Upper lobe of left lung (tissue), 6 donors: ENCODE measurements at regions not wholly inside any gene's neighbourhood (a gene's known extent, or its start where the extent isn't known, plus 50 kb on each side); places are given as distances from the start of the nearest gene placed in this dataset.
A peak's percentile ranks its signal among the peaks of the same experiment; 100 is the strongest.

Source experiments
- ATAC-seq, 2 donors: fragments of 200-7000 bp; cut with Tn5 transposase; one replicate each; pipeline ENCODE4 v1.9.1; 2022; ENCODE audit warnings: mild to moderate bottlenecking in 2 of 2, moderate library complexity in 2 of 2; ENCODE audit not compliant: low FRiP score in 2 of 2
- DNase-seq, 2 donors: peaks; one replicate each; pipeline ENCODE4 v3.0.0-alpha.2; 2019 to 2020
- H3K27ac ChIP-seq, 4 donors: fragments of 200-600 bp; sonication (generic); one replicate each; pipeline ENCODE4 v1.5.1; 2016 to 2019
- H3K27me3 ChIP-seq, 4 donors: fragments of 200-600 bp; sonication (generic); one replicate each; pipeline ENCODE4 v1.5.1; 2017 to 2019
- H3K36me3 ChIP-seq, 4 donors: fragments of 200-600 bp; sonication (generic); one replicate each; pipeline ENCODE4 v1.5.1; 2016 to 2019
- H3K4me1 ChIP-seq, 4 donors: fragments of 200-600 bp; sonication (generic); one replicate each; pipeline ENCODE4 v1.5.1; 2018 to 2019
- H3K4me3 ChIP-seq, 4 donors: fragments of 200-600 bp; sonication (generic); one replicate each; pipeline ENCODE4 v1.5.1; 2017 to 2019; ENCODE audit warnings: mild to moderate bottlenecking in 2 of 4, moderate library complexity in 1 of 4
- H3K9me3 ChIP-seq, 4 donors: fragments of 200-600 bp; sonication (generic); one replicate each; pipeline ENCODE4 v1.5.1; 2018 to 2019
- EP300 ChIP-seq, 4 donors: sonication (generic); formaldehyde crosslinking; IDR thresholded peaks; one replicate each; pipeline ENCODE4 v1.5.1; 2017; ENCODE audit warnings: antibody characterized with exemption in 4 of 4, control low read depth in 2 of 4
- POLR2A ChIP-seq, 4 donors: fragments of 450-650 bp; IDR thresholded peaks; one replicate each; pipeline ENCODE4 v1.5.1; 2016 to 2017; ENCODE audit warnings: antibody characterized with exemption in 4 of 4, mild to moderate bottlenecking in 2 of 4
- POLR2AphosphoS5 ChIP-seq, 2 donors: sonication (generic); formaldehyde crosslinking; IDR thresholded peaks; one replicate each; pipeline ENCODE4 v1.5.1; 2017; ENCODE audit warnings: antibody characterized with exemption in 2 of 2
- whole genome bisulfite sequencing, 2 donors: methylation state at CpG; one replicate each; pipeline ENCODE4 v1.1.5; 2017 to 2018; 5-methylcytosine and 5-hydroxymethylcytosine counted together
- TF ChIP-seq, protein P1 (sequence below), 6 experiments: fragments of 450-650 bp in 4 of 6; fragments of 200-600 bp in 2 of 6; sonication (generic) in 2 of 6; IDR thresholded peaks; one replicate each; pipeline ENCODE4 v1.5.1; 2016 to 2019; ENCODE audit warnings: antibody characterized with exemption in 6 of 6
- donor health status: DM: no; HTN: no; CAD: no; lungs with moderate emphysema.
- donor health status: DM: no; HTN: yes; CAD: no; lungs with severe emphysema.

DNA sequence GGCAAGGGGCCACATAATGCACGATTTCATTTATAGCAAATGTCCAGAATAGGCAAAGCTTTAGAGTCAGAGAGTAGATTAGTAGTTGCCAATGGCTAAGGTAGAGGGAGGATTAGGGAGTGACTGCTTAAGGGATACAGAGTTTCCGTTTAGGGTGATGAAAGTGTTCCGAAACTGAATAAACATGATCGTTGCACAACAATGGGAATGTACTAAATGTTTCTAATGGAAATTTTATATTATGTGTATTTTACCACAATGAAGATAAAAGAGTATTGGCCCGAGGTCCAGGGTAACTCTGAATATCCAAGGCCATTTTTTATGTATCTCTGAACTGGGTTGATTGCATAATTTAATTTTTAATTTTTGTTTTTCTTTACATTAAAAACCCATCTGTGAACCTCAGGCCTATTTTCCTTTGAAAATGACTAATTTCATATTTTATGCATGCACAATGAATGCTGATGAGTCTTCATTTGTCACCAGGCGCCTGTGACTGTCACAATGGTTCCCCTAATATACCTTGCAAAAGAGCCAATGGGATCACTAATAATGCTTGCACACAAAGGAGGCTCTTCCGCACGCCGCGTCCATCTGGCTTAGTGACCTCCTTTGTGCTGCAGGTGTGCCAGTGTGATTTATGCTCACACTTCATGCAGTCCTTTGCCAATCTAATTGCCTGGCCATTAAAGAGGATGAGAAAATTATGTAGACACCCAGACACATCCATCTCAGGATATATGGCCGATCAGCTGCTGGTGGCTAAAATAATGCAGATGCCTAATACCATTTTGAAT, 612.5 kb downstream of the CDH26 start:
- DNase-seq (no peak), ATAC-seq (no peak)
- H3K4me1 ChIP-seq: no peaks in the 10 kb centered on the region
- H3K36me3 ChIP-seq: no peaks in the 10 kb centered on the region
- TF ChIP-seq POLR2A (IDR thresholded peaks at IDR 0.05): no peak
- TF ChIP-seq, protein P1, sequence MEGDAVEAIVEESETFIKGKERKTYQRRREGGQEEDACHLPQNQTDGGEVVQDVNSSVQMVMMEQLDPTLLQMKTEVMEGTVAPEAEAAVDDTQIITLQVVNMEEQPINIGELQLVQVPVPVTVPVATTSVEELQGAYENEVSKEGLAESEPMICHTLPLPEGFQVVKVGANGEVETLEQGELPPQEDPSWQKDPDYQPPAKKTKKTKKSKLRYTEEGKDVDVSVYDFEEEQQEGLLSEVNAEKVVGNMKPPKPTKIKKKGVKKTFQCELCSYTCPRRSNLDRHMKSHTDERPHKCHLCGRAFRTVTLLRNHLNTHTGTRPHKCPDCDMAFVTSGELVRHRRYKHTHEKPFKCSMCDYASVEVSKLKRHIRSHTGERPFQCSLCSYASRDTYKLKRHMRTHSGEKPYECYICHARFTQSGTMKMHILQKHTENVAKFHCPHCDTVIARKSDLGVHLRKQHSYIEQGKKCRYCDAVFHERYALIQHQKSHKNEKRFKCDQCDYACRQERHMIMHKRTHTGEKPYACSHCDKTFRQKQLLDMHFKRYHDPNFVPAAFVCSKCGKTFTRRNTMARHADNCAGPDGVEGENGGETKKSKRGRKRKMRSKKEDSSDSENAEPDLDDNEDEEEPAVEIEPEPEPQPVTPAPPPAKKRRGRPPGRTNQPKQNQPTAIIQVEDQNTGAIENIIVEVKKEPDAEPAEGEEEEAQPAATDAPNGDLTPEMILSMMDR (IDR thresholded peaks at IDR 0.05): no peak
- TF ChIP-seq EP300 (IDR thresholded peaks at IDR 0.05): no peak
- no peak for TF ChIP-seq POLR2AphosphoS5 (IDR thresholded peaks at IDR 0.05)
- H3K9me3 ChIP-seq: no peaks in the 10 kb centered on the region
- no peak overlapping the region for H3K27ac ChIP-seq
- WGBS, 2 donors: 87 to 91% methylated on average over 11 of the region's 11 CpGs
- H3K4me3 ChIP-seq: no peak overlapping the region
- H3K27me3 ChIP-seq: no peaks in the 10 kb centered on the region

DNA sequence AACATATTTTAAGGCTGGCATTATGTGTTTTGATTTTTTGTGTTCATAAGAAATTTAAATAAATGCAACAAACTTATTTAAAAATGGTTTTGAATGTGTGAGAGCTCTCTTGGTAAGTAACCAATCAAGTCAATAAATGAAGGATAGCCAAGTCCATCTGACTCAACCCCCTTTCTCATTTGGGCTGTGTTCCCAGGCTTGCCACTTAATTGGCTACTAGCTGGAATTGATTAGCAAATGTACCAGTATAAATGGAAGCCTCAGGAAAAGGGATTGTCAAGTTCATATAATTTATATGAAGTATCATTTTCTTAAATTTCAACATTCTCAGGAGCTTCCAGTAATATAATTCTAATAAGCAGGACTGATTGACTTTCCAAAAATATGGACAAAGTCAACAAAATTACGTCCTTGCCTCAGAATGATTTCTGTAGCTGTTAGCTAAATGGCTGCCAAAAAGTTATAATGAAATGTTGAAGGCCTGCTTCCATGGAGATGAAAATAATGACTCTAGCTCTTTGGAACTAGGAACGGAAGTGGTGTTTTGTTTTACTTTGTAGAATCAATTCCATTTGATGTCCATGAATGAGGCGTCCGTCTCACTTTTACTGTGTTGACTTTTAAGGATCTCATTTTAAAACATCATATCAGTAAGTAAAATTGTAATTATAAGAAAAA, 614.9 kb downstream of the CDH26 start:
- Histone ChIP-seq H3K36me3 (no peaks in the 10 kb centered on the region), H3K4me1 (no peaks in the 10 kb centered on the region), H3K27ac (no peak overlapping the region), H3K9me3 (no peaks in the 10 kb centered on the region), H3K4me3 (no peak overlapping the region), H3K27me3 (no peaks in the 10 kb centered on the region)
- no peak for ATAC-seq
- DNase-seq: no peak
- TF ChIP-seq POLR2AphosphoS5 (IDR thresholded peaks at IDR 0.05) (no peak), EP300 (IDR thresholded peaks at IDR 0.05) (no peak), POLR2A (IDR thresholded peaks at IDR 0.05) (no peak)
- TF ChIP-seq, protein P1 (IDR thresholded peaks at IDR 0.05): no peak
- WGBS, 2 donors: 65 to 71% methylated on average over 4 of the region's 4 CpGs

DNA sequence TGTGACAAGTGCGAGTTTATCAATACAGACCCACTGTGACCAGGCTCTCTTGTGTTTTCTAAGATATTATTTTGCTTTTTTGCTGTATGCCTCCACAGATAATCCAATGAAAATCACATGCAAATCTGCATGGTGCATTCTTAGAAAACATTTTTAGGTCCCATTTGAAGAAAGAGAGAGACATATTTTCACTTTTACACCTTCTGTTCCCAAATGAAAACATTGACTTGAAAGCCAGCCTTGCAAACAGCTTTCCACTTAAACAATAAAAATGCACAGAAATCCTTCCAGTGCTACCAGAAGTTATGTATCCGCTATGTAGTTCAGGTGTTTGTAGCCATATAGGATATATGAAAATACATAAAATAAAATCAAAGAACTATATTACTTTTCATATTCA, 618.0 kb downstream of the CDH26 start:
- Histone ChIP-seq H3K27me3 (no peaks in the 10 kb centered on the region), H3K4me1 (no peaks in the 10 kb centered on the region), H3K9me3 (no peaks in the 10 kb centered on the region), H3K36me3 (no peaks in the 10 kb centered on the region), H3K27ac (no peak overlapping the region), H3K4me3 (no peak overlapping the region)
- ATAC-seq (no peak), DNase-seq (no peak)
- TF ChIP-seq, protein P1 (IDR thresholded peaks at IDR 0.05): no peak
- TF ChIP-seq POLR2A (IDR thresholded peaks at IDR 0.05) (no peak), EP300 (IDR thresholded peaks at IDR 0.05) (no peak), POLR2AphosphoS5 (IDR thresholded peaks at IDR 0.05) (no peak)
- 84 to 86% methylated on average over 2 of the region's 2 CpGs for WGBS, 2 donors

DNA sequence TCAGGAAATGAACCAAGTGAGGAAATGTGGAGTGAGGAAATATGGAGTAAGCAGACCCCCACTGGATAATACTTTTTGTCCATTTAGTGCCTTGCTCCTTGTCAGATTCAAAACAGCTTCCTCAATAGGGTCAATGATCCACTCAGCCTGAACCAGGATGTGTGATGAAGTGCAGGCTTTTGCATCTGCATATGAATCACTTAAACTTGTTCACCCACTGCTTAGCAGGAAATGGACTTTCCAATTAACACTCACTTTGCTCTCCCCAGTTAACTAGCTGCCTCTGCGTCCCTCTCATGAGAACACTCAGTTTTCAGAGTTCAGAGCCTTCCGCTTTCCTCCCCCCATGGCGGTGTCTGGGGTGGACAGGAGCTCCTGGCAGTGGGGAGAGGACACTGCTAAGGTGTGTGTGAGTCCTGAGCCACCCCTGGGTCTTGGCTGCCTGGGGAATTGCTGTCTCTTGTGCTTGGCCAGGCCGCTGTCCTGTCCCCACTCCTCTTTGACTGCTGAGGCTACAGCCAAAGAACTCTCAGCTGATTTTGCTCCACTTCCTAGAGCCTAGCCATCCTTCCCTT, 621.8 kb downstream of the CDH26 start:
- no peak overlapping the region for H3K4me3 ChIP-seq
- H3K4me1 ChIP-seq: no peaks in the 10 kb centered on the region
- no peaks in the 10 kb centered on the region for H3K9me3 ChIP-seq
- no peaks in the 10 kb centered on the region for H3K36me3 ChIP-seq
- no peak for DNase-seq
- TF ChIP-seq POLR2AphosphoS5 (IDR thresholded peaks at IDR 0.05): no peak
- no peak for TF ChIP-seq EP300 (IDR thresholded peaks at IDR 0.05)
- no peak for TF ChIP-seq POLR2A (IDR thresholded peaks at IDR 0.05)
- TF ChIP-seq, protein P1 (IDR thresholded peaks at IDR 0.05): no peak
- WGBS, 2 donors: 74 to 93% methylated on average over 4 of the region's 4 CpGs
- H3K27me3 ChIP-seq: no peaks in the 10 kb centered on the region
- ATAC-seq: peak in 1 of 2 donors; percentile 55
- H3K27ac ChIP-seq: no peak overlapping the region
